ENCODE measurements at regions not wholly inside any gene's neighbourhood (a gene's known extent, or its start where the extent isn't known, plus 50 kb on each side); places are given as distances from the start of the nearest gene placed in this dataset.
A peak's percentile ranks its signal among the peaks of the same experiment; 100 is the strongest.

- DNase-seq (ENCODE audit: low read depth in 2 of 2) = no peak
These were observed 80.0 kb downstream of the NREP start for GRCh38 chr5:111676926-111677415.

DNA sequence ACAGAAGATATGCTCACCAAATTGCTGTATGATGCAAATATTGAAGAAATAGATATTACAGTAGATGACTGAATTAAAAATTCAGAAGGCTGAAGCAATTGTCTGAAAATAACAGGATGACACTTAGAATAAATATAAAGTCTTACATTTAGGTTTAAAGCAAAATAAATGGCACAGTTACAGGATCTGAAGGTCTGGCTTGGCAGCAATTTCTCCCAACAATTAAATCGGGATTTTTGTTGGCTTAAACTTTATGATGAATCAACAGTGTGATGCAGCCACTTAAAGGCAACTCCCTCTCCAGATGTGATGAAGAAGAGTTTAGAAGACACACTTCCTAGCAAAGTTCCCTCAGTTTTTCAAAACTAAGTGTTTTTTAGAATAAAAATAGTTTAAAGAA lies 80.5 kb downstream of the NREP start:
- peak in 1 of 2 experiments; percentile 40 for DNase-seq (ENCODE audit: low read depth in 2 of 2)

GRCh38 chr5:111675201-111675934 lies 81.6 kb downstream of the NREP start:
- no peak for DNase-seq (ENCODE audit: low read depth in 2 of 2)

DNA sequence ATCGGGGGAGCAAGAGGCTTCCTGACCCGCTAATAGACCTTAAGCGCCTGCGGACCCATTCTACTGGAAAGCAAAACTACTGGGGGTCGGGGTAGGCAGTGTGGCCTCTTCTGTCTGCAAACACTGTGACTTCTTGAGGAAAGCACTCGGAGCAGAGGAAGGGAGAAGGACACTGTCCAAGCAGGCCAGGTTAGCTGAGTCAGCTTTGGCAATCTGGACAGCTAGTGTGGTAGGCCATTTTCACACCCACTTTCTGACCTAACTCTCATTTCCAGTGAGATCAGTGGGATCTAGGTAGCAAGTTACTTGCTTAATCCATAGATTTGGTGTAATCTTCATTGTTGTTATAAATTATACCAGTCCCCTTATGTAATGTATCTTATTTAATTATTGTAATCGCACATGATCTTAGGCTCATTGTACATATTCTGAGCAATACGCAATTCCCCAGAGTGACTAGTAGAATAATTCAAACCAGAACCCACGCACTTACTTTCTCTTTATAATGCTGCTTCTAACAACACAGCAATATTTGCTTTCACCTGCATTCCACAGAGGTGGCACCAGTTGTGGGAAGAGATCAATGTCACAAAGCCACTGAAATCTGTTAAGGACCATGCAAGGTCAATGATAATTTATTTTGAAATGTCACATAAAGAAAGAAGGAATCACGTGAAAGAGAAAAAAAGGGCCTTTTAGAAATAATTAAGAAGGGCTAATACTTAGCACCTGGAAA lies 82.9 kb downstream of the NREP start:
- no peak for DNase-seq (ENCODE audit: low read depth in 2 of 2)

- DNase-seq (ENCODE audit: low read depth in 2 of 2) = no peak
These were observed 84.9 kb downstream of the NREP start for GRCh38 chr5:111672099-111672498.

GRCh38 chr5:111670826-111671492 lies 86.0 kb downstream of the NREP start:
- DNase-seq (ENCODE audit: low read depth in 2 of 2) = no peak

DNA sequence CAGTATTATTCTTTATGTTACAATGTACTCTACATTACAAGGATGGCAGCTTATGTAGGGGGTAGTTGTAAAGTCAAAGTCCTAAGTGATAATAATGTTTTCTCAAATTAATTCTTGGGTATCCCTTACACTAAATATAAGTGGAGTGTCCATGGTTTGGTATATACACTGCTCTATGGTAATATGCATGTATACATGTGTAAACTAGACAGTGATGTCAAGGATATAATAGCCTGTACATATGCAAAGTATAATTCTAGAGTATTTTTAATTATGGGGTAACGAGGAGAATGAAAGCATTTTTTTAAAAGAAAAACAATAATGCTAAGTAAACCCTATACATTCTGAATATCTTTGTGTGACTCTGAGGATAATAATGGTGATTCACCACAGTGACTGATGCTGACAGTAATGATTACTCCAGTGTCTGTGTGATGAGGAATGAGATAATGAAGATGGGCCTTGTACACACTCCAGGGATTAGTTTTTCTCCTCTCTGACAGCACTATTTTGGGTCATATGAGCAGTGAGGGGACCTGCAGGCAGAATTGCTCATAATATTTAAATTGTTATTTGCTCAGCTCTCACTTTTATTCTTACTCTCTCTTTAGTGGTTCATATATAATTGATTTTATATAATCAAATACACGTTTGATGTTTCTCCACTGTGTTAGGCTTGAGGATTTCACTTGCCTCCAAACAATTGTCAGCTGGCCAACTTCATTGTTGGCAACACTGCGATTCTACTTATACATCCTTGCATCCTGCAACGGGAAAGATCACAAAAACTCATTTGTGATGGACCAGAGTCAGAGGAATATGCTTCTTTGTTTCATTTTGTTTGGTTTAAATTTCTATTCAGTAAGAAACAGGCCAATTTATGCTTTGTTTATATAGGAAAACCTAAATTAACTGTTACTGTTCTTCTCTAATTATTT lies 88.2 kb downstream of the NREP start:
- DNase-seq (ENCODE audit: low read depth in 2 of 2) = no peak

DNA sequence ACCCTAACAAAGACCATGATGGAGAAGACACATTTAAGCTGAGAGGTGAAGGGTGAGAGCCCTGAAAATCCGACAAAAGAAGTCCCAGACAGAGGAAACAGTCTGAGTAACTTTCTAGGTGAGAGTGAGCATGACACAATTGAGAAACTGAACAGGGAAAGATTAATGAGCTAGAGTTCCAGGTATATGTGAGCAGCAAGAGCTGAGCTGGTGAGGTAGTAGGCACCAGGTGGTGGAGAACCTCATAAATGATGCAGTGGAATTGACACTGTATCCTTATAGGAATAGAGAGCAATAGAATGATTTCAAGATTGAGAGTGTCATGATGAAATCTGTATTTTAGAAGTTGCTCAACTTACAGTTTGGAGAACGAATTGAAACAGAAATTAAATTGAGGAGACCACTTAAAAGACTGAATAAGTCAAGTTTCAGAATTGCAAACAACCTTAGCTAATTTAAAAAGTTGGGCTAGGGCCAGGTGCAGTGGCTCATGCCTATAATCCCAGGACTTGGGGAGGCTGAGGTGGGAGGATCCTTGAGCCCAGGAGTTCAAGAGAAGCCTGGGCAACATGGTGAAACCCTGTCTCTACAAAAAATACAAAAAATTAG lies 89.8 kb downstream of the NREP start:
- DNase-seq (ENCODE audit: low read depth in 2 of 2) = no peak

DNA sequence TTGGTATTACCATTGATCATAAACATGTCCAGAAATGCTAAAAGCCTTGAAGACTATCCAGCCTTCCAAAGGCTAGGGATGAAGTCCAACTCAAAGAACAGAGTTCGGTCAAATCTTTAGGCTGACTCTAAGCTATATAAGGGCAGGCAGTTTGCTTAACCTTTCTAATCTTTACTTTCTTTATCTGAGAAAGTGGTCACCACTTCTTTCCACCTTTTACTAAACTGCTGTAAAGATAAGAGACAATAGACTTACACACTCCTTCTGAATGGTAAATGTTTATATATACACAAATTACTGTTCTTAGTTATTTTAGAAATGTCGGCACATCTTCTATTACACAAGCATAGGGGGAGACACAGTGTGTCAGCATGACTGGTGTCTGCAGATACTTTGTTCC lies 100.4 kb downstream of the NREP start:
- DNase-seq (ENCODE audit: low read depth in 2 of 2) = no peak

DNA sequence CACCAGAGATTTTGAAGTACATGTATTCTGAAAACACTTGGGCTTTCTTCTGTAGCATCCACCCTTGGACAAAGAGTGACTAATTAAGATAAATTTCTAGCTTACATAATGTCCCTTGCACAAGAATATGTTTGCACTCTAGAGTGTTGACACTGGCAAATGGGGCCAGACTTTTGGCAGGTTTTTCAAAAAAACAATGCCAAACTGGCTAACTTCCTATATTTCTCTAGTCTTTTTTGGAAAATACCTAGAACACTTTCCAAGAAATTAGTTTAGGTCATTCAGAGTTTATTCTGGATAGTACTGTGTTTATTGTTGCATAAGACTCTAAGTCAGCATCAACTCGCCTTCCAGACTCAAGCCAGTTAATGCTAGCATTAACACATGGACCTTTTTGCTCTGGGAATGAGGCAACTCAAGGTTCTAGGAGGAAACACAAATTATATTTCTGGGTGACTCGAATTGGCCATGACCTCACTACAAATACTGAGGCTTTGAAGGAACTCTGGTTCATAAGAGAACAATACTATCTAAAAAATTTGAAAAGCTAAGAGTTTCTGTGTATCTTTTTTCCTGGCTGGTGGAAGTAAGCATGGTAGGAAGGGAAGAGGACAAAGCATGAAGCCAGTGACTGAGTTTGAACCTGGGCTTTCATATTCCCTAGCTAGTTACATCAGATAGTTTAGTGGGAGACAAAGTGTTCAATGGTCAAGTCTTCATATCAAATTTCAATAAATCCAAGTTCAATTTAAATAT lies 101.6 kb downstream of the NREP start:
- no peak for DNase-seq (ENCODE audit: low read depth in 2 of 2)

- DNase-seq (ENCODE audit: low read depth in 2 of 2) = no peak
These were observed 103.6 kb downstream of the NREP start for GRCh38 chr5:111653408-111653807.

DNA sequence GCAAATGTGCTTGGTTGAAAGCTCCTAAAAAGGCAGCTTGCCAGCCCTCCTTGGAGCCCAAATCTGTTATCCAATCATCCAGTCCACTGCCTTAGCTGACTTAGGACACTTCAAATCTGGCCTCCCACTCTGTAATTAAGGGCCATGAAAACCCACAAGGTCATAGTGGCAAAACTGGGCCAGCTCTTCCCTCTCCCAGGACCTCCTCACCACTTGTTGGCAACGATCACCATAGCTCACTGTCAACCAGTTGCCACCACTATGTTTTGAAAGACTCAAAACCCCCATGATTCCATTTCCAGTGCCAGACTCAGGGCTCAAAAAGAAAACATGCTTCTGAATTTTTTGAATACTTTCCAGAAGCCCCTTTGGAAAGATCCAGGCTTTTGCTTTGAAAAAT lies 107.5 kb downstream of the NREP start:
- no peak for DNase-seq (ENCODE audit: low read depth in 2 of 2)

GRCh38 chr5:111645303-111645838 lies 111.6 kb downstream of the NREP start:
- no peak for DNase-seq (ENCODE audit: low read depth in 2 of 2)

GRCh38 chr5:111643499-111643898 lies 113.5 kb downstream of the NREP start:
- no peak for DNase-seq (ENCODE audit: low read depth in 2 of 2)

DNA sequence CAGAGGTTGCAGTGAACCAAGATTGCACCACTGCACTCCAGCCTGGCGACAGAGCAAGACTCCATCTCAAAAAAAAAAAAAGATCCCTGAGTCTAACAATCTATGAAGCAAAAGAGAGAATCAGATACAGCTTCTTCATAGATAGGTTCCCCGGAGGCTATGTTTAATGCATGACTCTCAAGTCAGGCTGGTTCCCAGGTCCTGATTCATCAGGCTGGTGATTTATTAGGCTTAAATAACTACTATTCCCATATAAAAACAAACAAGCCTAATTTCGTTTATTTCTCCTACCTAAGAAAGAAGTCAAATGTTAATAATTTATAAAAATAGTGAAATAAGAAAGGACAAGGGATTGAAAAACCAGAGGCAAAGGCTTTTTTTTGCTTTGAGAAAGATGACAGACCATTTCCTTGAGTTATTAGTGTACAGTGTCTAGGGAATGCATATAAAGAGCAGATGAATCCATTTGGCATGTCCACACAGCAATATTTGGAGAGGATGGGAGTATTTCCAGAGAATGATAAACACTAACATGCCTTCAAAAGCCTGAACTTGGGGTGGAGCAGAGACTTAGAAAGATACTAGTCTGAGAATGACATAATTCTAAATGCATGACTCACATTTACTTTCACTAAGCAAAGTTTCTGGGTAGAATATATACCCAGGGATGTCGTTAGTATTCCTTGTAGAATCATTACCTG lies 115.3 kb downstream of the NREP start:
- peak; percentile 56 to 61 for DNase-seq (ENCODE audit: low read depth in 2 of 2)

DNA sequence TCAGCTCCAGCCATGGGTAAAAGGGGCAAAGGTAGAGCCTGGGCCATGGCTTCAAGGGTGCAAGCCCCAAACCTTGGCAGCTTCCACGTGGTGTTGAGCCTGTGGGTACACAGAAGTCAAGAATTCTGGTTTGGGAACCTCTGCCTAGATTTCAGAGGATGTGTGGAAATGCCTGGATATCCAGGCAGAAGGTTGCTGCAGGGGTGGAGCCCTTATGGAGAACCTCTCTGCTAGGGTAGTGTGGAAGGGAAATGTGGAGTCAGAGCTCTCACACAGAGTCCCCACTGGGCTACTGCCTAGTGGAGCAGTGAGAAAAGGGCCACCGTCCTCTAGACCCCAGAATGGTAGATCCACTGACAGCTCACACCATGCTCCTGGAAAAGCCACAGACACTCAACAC lies 117.1 kb downstream of the NREP start:
- DNase-seq (ENCODE audit: low read depth in 2 of 2) = no peak

- no peak for DNase-seq (ENCODE audit: low read depth in 2 of 2)
These were observed 120.3 kb downstream of the NREP start for GRCh38 chr5:111636736-111637135.

GRCh38 chr5:111635916-111636570 lies 121.0 kb downstream of the NREP start:
- DNase-seq (ENCODE audit: low read depth in 2 of 2) = peak in 1 of 2 experiments; percentile 5
